ENCODE measurements at regions not wholly inside any gene's neighbourhood (a gene's known extent, or its start where the extent isn't known, plus 50 kb on each side); places are given as distances from the start of the nearest gene placed in this dataset.

GRCh38 chr9:96177005-96177718, 124.8 kb downstream of the HSD17B3 start:
- no peak for TF ChIP-seq CTCF (IDR thresholded peaks at IDR 0.05; ENCODE audit: low read depth, low read length, poor library complexity, severe bottlenecking)
- TF ChIP-seq EZH2phosphoT487 (IDR thresholded peaks at IDR 0.05; ENCODE audit: borderline replicate concordance, low read length) = no peak
- no peak overlapping the region for H3K4me2 ChIP-seq (ENCODE audit: low read length)

GRCh38 chr9:96175796-96176195, 126.2 kb downstream of the HSD17B3 start:
- Histone ChIP-seq H3K27ac (ENCODE audit: low read depth, low read length) (no peak overlapping the region), H3K4me2 (ENCODE audit: low read length) (no peak overlapping the region)

More at GRCh38 chr9:96177005-96177718, 124.8 kb downstream of the HSD17B3 start:
- Histone ChIP-seq H3K9me2 (replicated peaks; ENCODE audit: control insufficient read depth, low read length) (no peaks in the 10 kb centered on the region), H3K4me3 (ENCODE audit: low read length) (no peak overlapping the region), H3K4me1 (ENCODE audit: control insufficient read depth, low read length) (no peaks in the 10 kb centered on the region), H3K79me2 (ENCODE audit: control insufficient read depth, low read length) (no peaks in the 10 kb centered on the region), H3K27me3 (ENCODE audit: control insufficient read depth, low read length) (no peaks in the 10 kb centered on the region; the same call in 1 of the 2 replicates), H3K27ac (ENCODE audit: low read depth, low read length) (no peak overlapping the region), H3K9me3 (ENCODE audit: control insufficient read depth, insufficient read depth, low read length) (no peaks in the 10 kb centered on the region), H3K36me3 (ENCODE audit: control insufficient read depth, low read length) (no peaks in the 10 kb centered on the region), H4K20me1 (ENCODE audit: control insufficient read depth, insufficient read depth, low read depth, low read length) (no peaks in the 10 kb centered on the region), H3F3A (ENCODE audit: control insufficient read depth, insufficient read depth) (no peaks in the 10 kb centered on the region)

GRCh38 chr9:96175001-96175400, 127.0 kb downstream of the HSD17B3 start:
- no peaks in the 10 kb centered on the region for H3K79me2 ChIP-seq (ENCODE audit: control insufficient read depth, low read length)
- no peaks in the 10 kb centered on the region for H3K27me3 ChIP-seq (ENCODE audit: control insufficient read depth, low read length)
- no peaks in the 10 kb centered on the region for H4K20me1 ChIP-seq (ENCODE audit: control insufficient read depth, insufficient read depth, low read depth, low read length)
- H3K27ac ChIP-seq (ENCODE audit: low read depth, low read length) = no peak overlapping the region
- H3K9me3 ChIP-seq (ENCODE audit: control insufficient read depth, insufficient read depth, low read length) = no peaks in the 10 kb centered on the region
- no peaks in the 10 kb centered on the region for H3K9me2 ChIP-seq (replicated peaks; ENCODE audit: control insufficient read depth, low read length)
- H3F3A ChIP-seq (ENCODE audit: control insufficient read depth, insufficient read depth) = no peaks in the 10 kb centered on the region
- no peaks in the 10 kb centered on the region for H3K4me1 ChIP-seq (ENCODE audit: control insufficient read depth, low read length)
- no peak for TF ChIP-seq CTCF (IDR thresholded peaks at IDR 0.05; ENCODE audit: low read depth, low read length, poor library complexity, severe bottlenecking)
- no peak for TF ChIP-seq EZH2phosphoT487 (IDR thresholded peaks at IDR 0.05; ENCODE audit: borderline replicate concordance, low read length)
- no peak overlapping the region for H3K4me3 ChIP-seq (ENCODE audit: low read length)
- no peak overlapping the region for H3K4me2 ChIP-seq (ENCODE audit: low read length)
- no peaks in the 10 kb centered on the region for H3K36me3 ChIP-seq (ENCODE audit: control insufficient read depth, low read length)

More at GRCh38 chr9:96175796-96176195, 126.2 kb downstream of the HSD17B3 start:
- H3K9me3 ChIP-seq (ENCODE audit: control insufficient read depth, insufficient read depth, low read length) = no peaks in the 10 kb centered on the region
- H3K27me3 ChIP-seq (ENCODE audit: control insufficient read depth, low read length) = no peaks in the 10 kb centered on the region; the same call in 1 of the 2 replicates
- no peaks in the 10 kb centered on the region for H3F3A ChIP-seq (ENCODE audit: control insufficient read depth, insufficient read depth)
- no peaks in the 10 kb centered on the region for H3K36me3 ChIP-seq (ENCODE audit: control insufficient read depth, low read length)
- no peaks in the 10 kb centered on the region for H3K4me1 ChIP-seq (ENCODE audit: control insufficient read depth, low read length)
- no peak for TF ChIP-seq CTCF (IDR thresholded peaks at IDR 0.05; ENCODE audit: low read depth, low read length, poor library complexity, severe bottlenecking)
- no peak for TF ChIP-seq EZH2phosphoT487 (IDR thresholded peaks at IDR 0.05; ENCODE audit: borderline replicate concordance, low read length)
- no peaks in the 10 kb centered on the region for H4K20me1 ChIP-seq (ENCODE audit: control insufficient read depth, insufficient read depth, low read depth, low read length)
- no peaks in the 10 kb centered on the region for H3K9me2 ChIP-seq (replicated peaks; ENCODE audit: control insufficient read depth, low read length)
- no peaks in the 10 kb centered on the region for H3K79me2 ChIP-seq (ENCODE audit: control insufficient read depth, low read length)
- no peak overlapping the region for H3K4me3 ChIP-seq (ENCODE audit: low read length)

Data from DOHH2 (cell line).